ENCODE measurements at regions not wholly inside any gene's neighbourhood (a gene's known extent, or its start where the extent isn't known, plus 50 kb on each side); places are given as distances from the start of the nearest gene placed in this dataset.
"Not testable (repeated sequence)": the region's sequence is repeated elsewhere in the genome, so short reads cannot be mapped to it uniquely, and the experiment has no call there.

DNA sequence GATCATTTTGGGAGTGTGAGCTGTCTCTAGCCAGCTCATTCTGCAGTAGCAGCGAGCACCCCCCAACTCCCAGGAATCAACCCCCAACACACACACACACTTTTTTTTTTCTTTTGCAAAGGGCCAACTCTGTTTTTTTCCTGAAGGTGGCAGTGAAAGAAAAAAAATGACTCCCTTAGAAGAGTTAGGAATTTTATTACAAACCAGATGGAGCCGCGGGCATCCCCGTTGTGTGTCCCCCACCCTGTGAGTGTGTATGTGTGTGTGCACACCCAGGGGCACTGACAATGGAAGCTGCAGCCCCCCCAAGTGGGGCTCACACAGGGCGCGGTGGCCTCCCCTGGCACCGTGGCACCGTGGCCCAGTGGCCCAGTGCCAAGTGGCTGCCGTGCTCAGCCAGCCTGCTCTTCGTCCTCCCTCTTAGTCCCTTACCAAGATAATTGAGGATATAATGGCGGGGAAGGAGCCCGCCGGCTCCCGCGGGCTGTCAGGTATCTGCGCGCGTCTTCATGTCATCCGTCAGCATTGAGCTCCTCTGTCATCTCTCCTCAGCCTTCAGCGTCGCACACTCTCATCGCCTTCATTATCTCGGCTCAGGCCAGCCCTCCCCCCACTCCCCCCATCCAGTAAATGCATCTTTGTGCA lies 314.1 kb downstream of the ZNF536 start:
- no peak overlapping the region for H3K4me3 ChIP-seq (ENCODE audit: control insufficient read depth, low read depth, low read length)
- DNase-seq (ENCODE audit: low read depth) = no peak
- TF ChIP-seq, protein P1, sequence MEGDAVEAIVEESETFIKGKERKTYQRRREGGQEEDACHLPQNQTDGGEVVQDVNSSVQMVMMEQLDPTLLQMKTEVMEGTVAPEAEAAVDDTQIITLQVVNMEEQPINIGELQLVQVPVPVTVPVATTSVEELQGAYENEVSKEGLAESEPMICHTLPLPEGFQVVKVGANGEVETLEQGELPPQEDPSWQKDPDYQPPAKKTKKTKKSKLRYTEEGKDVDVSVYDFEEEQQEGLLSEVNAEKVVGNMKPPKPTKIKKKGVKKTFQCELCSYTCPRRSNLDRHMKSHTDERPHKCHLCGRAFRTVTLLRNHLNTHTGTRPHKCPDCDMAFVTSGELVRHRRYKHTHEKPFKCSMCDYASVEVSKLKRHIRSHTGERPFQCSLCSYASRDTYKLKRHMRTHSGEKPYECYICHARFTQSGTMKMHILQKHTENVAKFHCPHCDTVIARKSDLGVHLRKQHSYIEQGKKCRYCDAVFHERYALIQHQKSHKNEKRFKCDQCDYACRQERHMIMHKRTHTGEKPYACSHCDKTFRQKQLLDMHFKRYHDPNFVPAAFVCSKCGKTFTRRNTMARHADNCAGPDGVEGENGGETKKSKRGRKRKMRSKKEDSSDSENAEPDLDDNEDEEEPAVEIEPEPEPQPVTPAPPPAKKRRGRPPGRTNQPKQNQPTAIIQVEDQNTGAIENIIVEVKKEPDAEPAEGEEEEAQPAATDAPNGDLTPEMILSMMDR (IDR thresholded peaks at IDR 0.05; ENCODE audit: control insufficient read depth, insufficient read depth, low read depth, low read length, missing control alignments) = peak; percentile 11

DNA sequence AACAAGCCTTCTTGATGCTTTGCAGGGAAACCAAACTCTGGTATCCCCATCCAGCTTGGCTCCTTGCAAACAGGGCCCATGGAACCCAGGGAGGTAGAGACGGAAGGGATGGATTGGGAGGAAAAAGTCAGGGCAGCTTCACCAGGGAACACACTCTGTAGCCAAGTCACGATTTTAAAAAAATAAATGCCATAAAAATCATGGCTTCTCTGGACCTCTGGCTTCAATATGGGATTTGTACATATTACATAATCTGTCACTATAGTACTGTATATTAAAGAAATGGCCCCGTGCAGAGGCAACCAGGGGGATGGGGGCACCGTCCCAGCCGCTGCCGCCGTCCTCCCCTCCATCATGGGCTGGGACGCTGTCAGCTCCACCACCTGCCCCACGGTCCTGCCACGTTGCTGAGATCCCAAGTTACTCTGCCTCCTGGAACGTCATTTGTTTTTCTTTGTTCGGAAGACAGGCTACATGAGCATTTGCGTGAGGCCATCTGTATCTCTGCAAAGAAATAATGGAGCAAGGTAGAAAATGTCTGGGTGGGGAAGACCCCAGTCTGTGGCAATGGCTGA lies 313.3 kb downstream of the ZNF536 start:
- no peak overlapping the region for H3K4me3 ChIP-seq (ENCODE audit: control insufficient read depth, low read depth, low read length)
- TF ChIP-seq, protein P1 (IDR thresholded peaks at IDR 0.05; ENCODE audit: control insufficient read depth, insufficient read depth, low read depth, low read length, missing control alignments) = no peak
- DNase-seq (ENCODE audit: low read depth) = no peak

DNA sequence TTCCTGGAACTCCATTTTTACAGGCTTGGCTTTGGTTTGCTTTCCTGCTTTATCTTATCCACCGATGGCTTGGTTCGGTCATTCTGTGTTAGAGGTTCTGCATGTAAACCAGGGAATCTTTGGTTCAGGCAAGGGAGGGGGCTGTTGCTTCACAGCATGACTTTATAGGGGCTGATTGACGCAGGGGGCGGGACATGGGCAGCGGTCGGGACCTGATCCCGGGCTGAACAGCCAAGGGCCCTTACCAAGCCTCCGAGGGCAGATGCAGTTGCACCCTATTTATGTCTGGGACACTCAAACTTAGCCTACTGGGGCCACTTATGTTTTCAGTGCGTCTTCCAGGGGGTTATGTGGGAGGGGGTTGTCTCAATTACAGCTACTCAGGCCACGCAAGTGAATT lies 312.4 kb downstream of the ZNF536 start:
- H3K4me3 ChIP-seq (ENCODE audit: control insufficient read depth, low read depth, low read length) = no peak overlapping the region
- TF ChIP-seq, protein P1 (IDR thresholded peaks at IDR 0.05; ENCODE audit: control insufficient read depth, insufficient read depth, low read depth, low read length, missing control alignments) = no peak
- no peak for DNase-seq (ENCODE audit: low read depth)

DNA sequence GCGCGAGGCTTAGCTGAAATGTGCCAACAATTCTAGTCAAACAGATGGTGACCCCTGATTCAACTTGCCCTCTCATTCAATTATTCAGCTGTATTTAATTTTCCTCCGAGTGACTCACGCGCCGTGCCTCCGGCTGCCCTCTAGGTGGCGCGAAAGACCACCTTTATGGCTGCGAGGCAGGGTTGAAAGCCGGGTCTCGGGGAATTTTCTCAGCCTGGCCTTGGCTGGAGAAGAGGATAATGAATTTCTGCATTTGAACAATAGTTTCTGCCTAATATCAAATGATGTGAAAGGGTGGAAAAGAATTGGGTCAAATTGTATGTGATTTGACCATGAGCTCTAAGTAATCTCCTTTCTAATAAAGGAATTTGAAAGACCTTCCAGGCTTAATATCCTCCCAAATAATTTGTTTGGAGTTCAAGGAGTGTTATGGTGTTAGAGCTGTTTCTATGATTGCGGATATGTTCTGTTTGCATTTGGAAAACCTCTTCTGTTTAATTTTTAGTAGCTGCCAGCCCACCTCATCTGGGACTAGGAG lies 310.9 kb downstream of the ZNF536 start:
- DNase-seq (ENCODE audit: low read depth) = peak; percentile 81
- TF ChIP-seq, protein P1 (IDR thresholded peaks at IDR 0.05; ENCODE audit: control insufficient read depth, insufficient read depth, low read depth, low read length, missing control alignments) = peak; percentile 86
- H3K4me3 ChIP-seq (ENCODE audit: control insufficient read depth, low read depth, low read length) = no peak overlapping the region

DNA sequence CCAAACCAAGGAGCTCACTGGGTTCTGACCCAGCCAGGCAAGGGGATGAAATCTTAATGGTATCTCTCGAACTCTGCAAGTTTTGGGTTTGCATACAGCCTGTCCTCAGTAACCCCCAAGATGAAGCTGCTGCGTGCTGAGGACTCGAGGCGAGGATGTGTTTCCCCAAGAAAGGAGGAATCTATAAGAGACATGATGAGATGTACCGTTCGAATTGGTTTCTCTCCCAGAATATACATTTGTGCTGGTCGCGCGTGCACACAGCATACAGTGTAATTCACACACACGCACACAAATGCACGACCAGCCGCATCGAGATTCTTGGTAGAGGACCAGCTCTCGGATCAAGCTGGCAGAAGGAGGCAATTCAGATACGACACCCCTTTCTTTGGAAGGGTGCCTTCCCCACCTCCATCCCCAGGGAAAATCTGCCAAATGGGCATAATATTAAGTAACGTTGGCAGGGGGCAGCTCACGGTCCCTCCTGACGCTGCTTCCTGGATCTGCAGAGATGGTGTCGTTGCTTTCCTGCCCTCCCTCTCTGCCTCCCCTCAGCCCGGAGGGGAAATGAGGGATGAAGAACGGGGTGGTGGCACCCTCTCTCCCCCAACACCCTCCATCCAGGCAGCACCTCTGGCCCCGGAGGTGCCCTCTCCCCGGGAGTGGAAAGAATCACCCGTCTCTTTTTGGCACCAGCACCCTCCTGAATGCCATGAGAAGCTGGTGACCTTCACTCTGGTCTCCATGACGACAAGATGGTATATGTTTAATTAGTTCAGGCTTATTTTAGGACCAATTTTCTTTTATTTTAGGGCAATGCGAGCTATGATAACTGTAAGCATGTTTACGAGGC lies 310.2 kb downstream of the ZNF536 start:
- TF ChIP-seq, protein P1 (IDR thresholded peaks at IDR 0.05; ENCODE audit: control insufficient read depth, insufficient read depth, low read depth, low read length, missing control alignments) = no peak
- no peak for DNase-seq (ENCODE audit: low read depth)
- H3K4me3 ChIP-seq (ENCODE audit: control insufficient read depth, low read depth, low read length) = no peak overlapping the region

DNA sequence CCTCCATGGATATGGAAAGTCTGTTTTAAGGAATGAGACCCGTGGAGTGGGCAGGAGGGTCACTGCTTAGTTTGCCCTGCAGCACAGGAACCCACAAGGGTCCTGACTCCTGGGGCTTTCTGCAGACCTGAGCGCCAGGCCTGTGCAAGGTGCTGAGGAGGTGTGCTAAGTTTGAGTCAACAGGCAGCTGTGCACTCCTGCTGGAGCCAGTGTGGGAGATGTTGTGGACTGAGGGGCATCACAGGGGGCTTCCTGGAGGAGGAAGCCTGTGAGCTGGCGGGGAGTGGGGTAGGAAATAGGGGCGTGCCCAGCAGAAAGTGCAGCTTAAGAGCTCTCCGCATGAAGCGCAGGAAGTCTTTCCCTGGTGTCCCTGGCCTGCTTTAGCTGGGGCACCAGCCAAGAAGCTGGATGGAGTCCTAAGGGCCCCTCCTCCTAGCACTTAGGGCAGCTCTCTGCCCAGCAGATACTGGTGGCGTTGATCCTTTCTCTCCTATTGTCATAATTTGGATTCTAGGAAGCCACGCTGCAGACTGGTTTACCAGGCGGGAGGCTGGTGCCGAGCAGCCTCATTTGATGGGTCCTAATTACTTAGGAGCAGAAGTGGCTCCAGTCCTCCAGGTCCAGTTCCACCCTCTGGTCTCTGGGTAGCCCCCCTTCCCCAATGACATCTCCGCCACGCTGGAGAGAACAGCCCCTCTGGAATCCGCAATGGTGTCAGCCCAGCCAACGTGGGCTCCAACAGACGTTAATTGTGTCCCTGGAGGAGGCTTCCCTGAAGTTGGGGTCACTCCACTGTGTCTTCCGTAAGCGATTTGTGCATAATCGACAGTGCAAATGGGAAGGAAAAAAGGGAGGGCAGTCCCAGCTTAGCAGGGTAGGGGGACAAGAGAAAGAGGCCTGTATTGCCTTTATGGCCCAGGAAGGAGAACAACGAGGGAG lies 309.2 kb downstream of the ZNF536 start:
- no peak overlapping the region for H3K4me3 ChIP-seq (ENCODE audit: control insufficient read depth, low read depth, low read length)
- DNase-seq (ENCODE audit: low read depth) = no peak
- TF ChIP-seq, protein P1 (IDR thresholded peaks at IDR 0.05; ENCODE audit: control insufficient read depth, insufficient read depth, low read depth, low read length, missing control alignments) = no peak

DNA sequence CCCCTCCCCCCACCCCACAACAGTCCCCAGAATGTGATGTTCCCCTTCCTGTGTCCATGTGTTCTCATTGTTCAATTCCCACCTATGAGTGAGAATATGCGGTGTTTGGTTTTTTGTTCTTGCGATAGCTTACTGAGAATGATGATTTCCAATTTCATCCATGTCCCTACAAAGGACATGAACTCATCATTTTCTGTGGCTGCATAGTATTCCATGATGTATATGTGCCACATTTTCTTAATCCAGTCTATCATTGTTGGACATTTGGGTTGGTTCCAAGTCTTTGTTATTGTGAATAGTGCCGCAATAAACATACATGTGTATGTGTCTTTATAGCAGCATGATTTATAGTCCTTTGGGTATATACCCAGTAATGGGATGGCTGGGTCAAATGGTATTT lies 308.2 kb downstream of the ZNF536 start:
- not testable (repeated sequence) for DNase-seq (ENCODE audit: low read depth); H3K4me3 ChIP-seq (ENCODE audit: control insufficient read depth, low read depth, low read length)
